Activated CD4-positive, alpha-beta T cell treated with anti-CD3 and anti-CD28 coated beads, Interleukin-2, amount 50 U/mL, for 16 hours (primary cell): ENCODE measurements at regions not wholly inside any gene's neighbourhood (a gene's known extent, or its start where the extent isn't known, plus 50 kb on each side); places are given as distances from the start of the nearest gene placed in this dataset.
A peak's percentile ranks its signal among the peaks of the same experiment; 100 is the strongest.
"Not testable (repeated sequence)": the region's sequence is repeated elsewhere in the genome, so short reads cannot be mapped to it uniquely, and the experiment has no call there.

Experiments
- DNase-seq: peaks from one replicate; pipeline ENCODE4 v3.0.0-alpha.2; 2020

DNA sequence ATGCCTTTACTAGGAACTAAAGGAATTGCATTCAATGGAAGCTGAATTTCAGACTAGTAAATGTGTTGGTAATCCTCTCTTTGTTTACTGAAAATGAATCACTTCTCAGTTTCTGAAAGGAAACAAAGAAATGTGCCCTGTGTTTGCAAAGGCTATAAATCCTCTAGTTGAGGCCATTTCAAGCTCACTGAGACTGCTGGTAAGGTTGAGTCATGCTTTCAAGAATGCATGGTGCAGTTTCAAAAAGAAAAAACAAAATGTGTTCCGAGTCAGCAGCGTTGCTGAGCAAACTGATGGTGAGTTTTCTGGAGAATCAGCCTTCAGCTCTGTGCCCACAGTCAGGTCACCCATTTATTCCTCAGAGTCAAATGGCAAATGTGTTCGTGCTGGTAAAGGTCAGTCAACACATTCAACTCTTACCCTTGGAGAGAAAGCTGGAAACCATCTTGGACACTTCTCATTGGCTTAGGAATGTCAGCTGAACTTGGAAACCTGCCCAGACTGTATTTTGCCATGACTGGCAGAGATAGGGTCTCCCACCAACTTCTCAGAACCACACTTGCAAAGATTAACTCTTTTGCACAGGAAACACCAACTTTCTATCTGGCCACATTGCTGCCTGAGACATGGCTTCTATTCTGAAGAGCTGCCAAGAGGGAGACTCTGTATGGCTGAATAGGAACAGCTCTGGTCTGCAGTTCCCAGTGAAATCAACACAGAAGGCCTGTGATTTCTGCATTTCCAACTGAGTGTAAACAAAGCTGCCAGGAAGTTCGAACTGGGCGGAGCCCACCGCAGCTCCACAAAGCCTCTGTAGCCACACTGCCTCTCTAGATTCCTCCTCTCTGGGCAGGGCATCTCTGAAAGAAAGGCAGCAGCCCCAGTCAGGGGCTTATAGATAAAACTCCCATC lies 484.4 kb downstream of the ATP23 start:
- DNase-seq = peak; percentile 79

DNA sequence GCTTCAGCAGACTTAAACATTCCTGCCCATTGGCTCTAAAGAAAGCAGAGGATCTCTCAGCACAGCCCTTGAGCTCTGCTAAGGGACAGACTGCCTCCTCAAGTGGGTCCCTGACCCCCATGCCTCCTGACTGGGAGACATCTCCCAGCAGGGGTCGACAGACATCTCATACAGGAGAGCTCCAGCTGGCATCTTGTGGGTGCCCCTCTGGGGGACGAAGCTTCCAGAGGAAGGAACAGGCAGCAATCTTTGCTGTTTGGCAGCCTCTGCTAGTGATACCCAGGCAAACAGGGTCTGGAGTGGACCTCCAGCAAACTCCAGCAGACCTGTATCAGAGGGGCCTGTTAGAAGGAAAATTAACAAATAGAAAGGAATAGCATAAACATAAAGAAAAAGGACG lies 485.1 kb downstream of the ATP23 start:
- DNase-seq = not testable (repeated sequence)

DNA sequence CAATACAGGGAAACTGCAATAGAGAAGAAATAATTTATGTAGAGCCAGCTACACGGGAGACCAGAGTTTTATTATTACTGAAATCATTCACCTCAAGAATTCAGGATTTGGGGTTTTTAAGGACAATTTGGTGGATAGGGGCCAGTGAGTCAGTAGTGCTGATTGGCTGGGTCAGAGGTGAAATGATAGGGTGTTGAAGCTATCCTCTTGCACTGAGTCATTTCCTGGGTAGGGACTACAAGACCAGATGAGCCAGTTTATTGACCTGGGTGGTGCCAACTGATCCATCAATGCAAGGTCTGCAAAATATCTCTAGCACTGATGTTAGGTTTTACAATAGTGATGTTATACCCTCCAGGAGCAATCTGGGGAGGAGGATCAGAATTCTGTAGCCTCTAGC lies 486.3 kb downstream of the LRIG3 start:
- no peak for DNase-seq

DNA sequence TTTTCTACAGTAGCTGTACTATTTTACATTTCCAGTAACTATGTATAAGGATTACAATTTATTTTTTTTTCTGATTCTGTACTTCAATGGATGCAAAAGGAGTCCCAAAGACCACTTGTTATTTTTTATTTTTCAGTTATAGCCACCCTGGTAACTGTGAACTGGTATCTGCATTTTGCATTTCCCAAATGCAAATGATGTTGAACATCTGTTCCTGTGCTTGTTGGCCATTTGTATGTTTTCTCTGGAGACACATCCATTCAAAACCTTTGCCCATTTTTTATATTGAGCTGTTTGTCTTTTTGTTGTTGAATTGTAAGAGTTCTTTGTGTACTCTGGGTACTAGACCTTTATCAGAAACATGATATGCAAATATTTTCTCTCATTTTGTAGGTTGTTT lies 485.6 kb downstream of the LRIG3 start:
- no peak for DNase-seq

DNA sequence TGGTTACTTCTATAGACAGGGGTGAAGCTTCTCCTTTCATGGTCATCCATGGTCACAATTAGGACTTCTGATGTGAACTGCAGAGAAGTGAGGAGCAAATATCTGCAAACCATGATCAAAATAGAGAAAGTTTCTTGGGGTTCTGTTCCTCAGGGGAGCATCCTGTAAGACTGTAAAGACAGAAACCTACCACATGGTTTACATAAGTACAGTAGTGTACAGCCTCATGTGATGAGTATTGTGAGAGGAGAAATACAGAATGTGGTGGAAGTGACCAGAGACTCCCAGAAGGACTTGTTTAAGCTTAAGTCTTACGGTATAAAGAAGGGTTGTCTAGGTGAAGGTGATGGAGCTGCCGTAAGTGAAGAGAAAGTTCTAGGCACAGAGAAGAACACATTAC lies 484.7 kb downstream of the LRIG3 start:
- no peak for DNase-seq

DNA sequence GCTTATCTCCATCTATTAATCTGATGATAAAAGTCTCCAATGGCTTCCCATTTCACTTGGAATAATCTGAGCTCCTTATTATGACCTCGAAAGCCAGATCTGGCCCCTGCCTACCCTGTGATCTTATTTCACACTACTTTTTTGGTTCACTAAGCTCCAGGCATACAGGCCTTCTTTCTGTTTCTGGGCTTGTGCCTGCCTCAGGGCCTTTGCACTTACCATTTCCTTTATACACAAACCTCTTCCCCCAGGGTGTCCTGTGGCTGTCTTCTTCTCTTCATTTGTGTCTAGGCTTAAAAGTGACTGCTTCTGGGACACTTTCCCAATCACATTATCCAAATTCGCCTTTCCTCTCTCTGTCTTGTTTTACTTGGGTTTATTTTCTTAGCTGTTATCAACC lies 478.8 kb downstream of the LRIG3 start:
- no peak for DNase-seq

DNA sequence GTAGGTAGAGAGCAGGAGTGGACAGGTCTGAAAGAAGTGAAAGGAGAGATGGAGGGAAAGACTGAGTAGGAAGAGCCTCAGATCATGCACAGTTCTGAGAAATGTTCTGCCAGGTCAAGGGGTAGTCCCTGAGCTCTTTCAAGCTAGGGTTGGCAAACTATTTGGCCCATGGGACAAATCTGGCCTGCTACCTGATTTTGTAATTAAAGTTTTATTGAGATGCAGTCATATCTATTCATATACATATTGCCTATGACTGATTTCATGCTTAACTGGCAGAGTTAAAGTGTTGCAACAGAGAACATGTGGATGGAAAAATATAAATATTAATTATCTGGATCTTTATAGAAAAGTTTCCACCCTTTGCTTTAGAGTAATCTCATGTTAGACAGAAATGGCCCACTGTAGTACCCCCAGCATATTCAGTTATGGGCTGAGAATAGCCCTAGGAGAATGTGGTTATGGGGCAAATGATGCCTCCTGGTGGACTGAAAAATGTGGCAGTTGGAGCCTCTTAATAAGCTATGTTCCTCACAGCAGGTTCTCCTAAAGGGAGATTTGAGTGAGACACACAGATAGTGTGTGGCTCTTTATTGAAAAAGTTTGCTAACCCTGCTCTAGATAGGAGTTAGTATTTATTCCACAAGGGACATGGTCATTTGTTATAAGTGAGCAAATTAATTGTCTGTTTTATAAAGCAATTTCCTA lies 476.9 kb downstream of the LRIG3 start:
- DNase-seq = peak; percentile 21

DNA sequence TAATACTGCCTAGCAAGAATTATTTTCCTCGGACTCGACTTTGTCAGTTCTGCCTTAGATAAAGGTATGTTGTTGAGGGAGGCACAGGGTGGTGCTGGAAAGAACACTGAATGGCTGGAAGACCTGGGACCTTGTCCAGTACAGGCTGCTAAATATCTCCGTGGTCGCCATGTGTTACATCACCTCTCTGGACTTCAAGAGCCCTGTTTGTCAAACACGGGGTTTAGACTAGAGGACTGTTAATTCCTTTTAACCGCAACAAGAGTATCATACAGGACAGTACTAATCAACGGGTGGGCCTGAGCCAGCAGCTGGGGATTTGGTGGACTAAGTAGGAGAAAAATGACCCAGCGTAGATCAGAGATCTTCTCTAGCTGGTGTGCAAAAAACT lies 476.3 kb downstream of the LRIG3 start:
- DNase-seq = no peak

DNA sequence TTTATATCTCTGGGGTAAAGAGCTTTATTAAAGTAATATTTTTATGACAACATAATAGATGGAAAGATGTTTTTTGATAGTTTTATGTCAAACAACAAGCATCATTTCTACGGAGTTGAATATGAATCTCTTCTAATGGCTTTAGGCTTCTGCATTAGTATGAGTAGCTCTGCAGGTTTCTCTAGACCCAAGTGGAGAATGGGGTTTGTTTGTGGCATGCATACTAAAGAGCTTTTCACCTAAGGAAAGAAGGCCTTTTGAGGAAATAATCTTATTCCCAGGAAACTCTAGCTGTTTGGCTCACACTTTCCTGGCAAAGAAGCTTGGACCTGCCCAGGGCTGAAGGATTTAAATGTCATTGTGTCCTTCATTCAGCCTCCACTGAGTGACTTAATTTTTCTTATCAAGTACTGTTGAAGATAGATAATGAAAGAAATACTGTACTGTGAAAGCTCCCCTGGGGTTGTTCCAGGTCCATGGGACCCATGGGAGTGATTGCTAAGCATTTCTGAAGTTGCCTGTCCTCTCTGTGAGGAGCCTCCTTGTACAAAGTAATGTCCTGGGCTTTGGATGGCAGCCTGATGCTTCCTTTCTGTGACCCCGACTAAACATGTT lies 469.3 kb downstream of the LRIG3 start:
- DNase-seq = no peak

DNA sequence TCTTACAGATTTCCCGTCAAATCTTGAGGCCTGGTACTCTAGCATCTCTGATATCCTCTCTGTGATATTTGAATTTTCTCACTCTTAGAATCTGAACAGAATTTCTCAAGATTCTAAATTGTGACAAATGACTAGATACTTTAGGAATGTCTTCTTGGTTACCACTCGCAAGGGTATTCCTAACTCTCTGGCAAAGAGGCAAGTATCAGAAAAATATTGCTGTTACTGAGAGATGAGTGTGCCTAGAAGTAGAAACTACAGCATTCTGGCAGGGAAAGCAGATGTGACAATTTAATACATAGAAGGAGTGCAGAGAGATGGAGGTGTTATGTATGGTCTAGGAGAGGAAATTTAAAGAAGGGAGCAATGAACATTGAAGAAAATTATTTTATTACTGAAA lies 467.8 kb downstream of the LRIG3 start:
- DNase-seq = no peak

DNA sequence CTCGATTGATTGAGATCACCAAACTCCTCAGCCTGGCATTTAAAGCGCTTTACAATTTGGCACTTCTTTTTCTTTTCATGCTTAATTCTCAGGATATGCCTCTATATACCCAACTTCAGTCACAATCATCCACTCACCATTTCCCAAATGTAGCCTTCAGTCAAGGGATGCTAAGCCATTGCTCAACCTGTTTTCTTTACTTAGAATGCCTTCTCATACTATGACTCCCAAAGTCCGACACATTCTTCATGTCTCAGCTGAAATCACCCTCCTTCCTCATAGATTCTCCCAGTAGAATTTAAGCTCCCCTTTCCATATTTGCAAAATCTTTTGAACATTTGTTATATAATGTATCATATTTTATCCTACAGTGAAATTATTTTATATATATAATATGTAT lies 467.0 kb downstream of the LRIG3 start:
- no peak for DNase-seq

DNA sequence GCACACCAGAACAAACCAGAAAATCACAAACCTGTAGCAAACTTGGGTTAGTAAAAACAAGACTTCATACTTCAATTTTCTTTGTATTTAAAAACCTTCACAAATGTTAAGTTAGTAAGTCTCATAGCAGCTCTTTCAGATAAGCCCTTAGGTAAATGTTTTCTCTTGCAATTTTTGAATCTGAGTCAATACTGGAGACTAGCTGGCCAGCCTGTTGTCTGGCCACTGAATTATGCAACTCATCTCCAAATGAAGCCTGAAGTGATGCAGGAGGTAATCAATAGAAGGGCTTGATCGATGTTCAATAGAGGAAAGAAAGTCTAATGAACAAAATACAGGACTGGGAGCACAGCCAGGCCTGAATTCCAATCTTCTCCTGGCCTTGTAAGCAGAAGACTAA lies 465.2 kb downstream of the LRIG3 start:
- no peak for DNase-seq

DNA sequence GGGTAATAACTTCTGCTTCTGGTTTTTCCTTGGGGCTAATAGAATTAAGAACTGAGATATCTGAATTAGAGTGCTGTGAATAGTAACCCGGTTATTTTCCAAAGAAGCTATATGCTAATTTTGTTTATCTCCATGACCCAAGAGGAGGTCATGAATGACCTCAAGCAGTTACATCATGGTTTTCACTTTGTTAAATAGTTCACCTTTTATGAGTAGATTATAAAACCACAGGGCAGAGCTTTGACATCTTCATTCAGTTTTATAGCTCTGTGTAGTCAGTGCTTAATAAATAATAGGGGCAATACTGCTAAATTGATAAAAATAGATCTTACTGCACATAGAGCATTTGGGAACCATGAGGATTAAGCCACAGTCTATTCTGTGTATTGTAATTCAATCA lies 462.2 kb downstream of the LRIG3 start:
- no peak for DNase-seq

DNA sequence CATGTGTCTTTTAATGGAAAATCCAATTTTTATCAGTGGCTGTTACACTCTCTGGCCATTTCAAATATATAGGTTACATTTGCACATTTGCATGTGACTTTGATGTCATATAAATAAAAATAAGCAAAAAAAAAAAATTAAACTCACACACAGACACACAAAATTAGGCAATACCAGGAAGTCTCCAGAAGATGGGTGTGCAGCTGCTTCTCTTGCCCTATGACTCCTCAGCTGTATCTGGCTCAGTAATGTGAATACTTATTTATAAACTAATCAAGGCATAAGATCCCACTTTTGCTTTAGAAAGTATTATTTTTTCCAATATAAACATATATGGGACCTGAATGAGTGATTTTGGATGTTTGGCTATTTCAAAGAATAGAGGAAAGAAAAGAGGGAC lies 461.1 kb downstream of the LRIG3 start:
- no peak for DNase-seq

DNA sequence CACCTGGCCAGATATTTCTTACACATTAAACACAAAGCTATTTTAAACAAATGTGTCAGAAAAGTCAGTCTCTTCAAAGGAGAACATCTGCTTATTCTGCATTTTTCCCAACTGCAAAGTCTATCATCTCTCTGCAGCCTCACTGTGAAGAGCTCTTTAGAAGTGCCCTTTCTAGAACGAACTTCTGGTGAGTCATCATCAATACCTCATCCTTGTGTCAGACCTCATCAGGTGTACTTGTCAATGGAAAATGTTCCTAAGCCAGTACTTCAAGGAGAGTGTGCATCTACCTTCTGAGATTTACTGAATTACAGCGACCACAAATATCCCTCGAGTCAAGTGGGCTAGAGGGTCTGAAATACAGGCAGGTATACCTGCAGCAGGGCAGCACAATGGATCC lies 457.3 kb downstream of the LRIG3 start:
- no peak for DNase-seq

DNA sequence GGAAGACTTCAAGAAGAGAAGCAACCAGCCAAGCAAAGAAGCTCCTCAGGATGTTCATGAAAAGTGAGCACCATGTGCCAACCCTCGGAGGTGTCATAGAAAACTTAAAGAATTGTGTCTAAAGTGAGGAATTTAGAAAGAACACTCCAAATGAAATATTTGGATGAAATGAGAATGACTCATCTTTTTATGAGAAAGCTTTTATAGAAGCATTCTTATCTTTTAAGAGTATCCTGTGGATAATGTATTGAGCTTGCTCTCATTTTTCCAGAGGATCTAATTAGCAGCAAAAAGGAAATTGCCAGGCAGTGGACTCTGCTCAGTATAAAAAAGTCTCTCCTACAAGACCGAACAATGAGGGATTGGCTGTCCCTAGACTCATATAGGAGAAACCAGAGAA lies 454.9 kb downstream of the LRIG3 start:
- no peak for DNase-seq

DNA sequence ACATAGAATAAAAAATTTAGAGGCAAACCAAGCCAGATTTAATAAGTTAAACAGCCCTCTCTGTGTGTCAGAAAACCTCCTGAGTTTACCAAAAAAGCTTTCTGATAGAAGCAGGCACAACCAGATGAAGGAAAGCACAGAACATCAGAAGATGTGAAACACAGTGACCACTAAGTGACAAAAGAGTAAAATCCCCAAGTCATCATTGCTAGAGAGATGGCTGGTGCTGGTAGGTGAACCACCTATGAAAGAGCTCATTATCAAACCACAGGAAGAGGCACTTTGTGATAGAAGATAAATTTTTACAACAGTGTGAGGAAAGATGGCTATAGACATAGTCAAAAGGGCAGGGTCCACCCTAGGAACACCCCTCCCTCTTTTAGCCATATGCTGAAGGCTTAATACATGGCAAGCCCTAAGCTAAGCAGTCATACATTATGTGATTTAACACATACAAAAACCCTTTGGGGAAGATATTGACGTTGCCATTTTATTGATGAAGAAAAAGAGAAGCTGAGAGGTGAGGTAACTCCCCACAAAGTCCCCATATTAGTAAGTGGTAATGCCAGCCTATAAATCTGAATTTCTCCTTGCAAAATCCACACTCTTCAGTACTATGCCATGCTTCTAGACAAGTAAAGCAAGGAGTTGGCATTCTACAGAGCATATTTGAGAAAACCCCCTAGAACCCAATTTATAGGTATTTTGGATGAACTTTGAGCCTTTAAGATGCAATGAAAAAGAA lies 449.9 kb downstream of the LRIG3 start:
- no peak for DNase-seq

DNA sequence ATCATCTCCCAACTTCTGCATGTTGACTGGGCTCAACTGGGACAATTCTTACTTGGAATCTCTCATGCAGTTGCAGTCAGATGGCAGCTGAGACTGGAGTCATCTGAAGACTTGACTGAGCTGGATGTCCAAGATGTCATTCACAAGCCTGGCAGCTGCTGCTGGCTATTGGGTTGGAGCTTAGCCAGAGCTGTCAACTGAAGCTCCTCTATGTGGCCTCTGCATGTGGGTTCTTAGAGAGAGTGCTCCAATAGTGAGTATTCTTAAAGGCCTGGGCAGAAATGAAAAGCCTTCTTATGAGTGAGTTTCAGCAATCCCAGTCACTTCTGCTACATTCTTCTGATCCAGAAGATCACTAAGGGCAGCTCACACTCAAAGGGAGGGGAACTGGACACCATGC lies 440.9 kb downstream of the LRIG3 start:
- no peak for DNase-seq

DNA sequence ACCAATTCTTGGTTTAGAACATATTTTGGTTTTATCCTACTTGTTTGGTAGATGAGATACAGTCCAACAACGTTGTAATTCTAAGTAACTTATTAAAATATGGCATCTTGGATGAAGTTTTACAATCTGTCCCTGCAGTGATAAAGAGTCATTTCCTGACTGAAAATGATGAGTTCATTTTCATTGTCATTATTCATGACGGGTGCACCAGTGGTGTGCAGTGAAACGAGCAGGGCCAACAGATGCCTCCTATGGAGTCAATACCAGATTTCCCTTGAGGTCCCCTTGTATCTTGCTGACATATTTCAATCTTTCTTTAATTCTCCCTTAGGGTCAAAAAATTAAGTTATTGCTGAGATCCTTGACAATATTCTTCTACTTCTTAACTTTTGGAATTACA lies 438.5 kb downstream of the LRIG3 start:
- DNase-seq = no peak

DNA sequence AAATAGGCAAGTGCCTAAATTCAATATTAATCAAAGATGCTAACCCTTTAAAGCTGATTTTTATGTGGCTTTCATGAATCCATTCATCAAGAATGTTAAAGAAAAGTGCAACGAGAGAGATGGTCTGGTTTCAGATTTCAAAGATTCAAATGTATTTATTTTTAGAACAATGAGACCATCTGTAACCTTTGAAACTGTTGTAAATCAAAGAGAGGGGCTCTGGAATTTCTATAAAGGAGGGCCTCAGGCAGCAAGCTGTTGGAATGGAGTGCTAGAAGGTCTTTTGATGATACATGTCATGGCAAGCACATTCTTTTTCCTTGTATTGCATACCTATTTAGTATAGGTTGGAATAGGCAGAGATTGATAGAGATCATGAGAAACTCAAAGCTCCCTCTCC lies 433.0 kb downstream of the LRIG3 start:
- DNase-seq = no peak

DNA sequence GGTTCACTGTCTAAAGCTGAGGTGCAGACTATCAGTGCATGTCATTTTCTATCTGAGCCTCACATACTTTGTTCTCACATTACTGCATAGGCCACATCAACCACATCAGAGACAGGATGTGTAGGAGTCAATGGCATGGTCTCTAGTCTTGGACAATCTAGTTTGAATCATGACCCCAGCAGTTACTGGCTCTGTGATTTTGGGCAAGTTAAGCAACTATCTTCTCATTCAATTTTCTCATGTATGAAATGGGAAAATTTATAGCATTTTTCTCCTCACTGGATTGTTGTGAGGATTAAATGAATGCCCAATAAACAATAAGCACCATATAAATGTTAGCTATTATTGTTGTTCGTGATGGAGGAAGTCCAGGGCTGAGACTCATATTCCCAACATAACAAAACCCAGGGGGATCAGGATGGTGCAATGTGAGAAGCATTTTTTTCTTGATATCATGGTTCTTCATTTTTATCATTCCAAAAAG lies 432.6 kb downstream of the LRIG3 start:
- no peak for DNase-seq

DNA sequence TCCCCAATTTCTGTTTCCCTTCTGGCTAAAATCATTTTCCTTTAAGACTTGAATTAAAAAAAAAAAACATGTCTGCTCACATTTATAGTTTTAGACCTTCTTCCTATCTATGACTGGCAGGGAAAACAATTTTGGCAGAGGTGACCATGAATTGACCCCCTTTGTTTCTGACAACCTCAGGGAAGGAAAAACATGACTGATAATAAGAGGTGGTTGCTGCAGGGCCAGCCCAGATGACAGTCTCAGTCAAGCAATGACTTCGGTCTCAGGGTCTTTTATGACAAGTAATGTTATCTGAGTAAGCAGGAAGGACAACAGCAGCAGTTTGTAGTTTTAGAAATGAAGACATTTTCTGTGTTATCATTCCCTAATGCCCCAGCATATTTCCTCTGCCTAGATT lies 430.9 kb downstream of the LRIG3 start:
- no peak for DNase-seq

DNA sequence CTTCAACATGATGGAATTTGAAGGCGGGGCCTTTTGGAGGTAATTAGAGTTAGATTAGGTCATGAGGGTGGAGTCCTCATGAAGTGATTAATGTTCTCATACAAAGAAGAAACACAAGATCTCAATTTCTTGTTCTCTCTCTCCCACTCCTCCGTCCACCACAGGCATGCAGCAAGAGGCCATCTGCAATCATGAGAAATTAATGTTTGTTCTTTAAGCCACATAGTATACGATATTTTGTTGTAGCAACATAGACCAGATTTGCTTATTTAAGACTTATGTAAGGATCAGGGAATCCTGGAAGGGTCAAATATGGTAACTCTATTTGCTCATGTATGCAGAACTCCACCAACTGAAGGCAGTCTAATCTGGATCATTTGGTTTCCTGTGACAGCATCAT lies 429.0 kb downstream of the LRIG3 start:
- no peak for DNase-seq
